ENCODE measurements at regions not wholly inside any gene's neighbourhood (a gene's known extent, or its start where the extent isn't known, plus 50 kb on each side); places are given as distances from the start of the nearest gene placed in this dataset.

DNA sequence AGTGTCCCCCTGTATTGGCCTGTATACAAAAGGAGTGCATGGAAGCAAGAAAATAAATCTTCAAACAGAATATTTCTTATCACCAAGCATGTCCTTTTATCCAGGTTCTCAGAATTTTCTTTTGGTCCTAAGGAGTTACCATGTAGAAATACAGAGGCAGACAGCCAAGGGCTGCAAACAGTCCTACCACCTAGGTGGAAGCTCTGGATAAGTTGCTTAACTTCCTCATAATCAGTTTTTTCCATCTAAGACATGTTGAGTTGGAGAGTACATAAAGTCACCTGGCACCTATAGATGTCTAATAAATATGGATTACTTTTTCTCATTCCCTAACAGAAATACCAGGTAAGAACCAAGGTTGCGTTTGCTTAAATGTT lies 57.0 kb upstream of the BLID start:
- DNase-seq (ENCODE audit: low spot score): no peak
- Mint-ChIP-seq H3K27ac (ENCODE audit: unreplicated experiment) (no peak overlapping the region), H3K4me3 (ENCODE audit: unreplicated experiment) (no peak overlapping the region), H3K36me3 (ENCODE audit: low read depth) (peaks cover 3% of the 10 kb centered on the region), H3K4me1 (ENCODE audit: low read depth) (peaks cover 62% of the 10 kb centered on the region), H3K27me3 (ENCODE audit: low read depth) (no peaks in the 10 kb centered on the region), H3K9me3 (ENCODE audit: low read depth) (no peaks in the 10 kb centered on the region)
- TF ChIP-seq, protein P1, sequence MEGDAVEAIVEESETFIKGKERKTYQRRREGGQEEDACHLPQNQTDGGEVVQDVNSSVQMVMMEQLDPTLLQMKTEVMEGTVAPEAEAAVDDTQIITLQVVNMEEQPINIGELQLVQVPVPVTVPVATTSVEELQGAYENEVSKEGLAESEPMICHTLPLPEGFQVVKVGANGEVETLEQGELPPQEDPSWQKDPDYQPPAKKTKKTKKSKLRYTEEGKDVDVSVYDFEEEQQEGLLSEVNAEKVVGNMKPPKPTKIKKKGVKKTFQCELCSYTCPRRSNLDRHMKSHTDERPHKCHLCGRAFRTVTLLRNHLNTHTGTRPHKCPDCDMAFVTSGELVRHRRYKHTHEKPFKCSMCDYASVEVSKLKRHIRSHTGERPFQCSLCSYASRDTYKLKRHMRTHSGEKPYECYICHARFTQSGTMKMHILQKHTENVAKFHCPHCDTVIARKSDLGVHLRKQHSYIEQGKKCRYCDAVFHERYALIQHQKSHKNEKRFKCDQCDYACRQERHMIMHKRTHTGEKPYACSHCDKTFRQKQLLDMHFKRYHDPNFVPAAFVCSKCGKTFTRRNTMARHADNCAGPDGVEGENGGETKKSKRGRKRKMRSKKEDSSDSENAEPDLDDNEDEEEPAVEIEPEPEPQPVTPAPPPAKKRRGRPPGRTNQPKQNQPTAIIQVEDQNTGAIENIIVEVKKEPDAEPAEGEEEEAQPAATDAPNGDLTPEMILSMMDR (IDR thresholded peaks at IDR 0.05): no peak

DNA sequence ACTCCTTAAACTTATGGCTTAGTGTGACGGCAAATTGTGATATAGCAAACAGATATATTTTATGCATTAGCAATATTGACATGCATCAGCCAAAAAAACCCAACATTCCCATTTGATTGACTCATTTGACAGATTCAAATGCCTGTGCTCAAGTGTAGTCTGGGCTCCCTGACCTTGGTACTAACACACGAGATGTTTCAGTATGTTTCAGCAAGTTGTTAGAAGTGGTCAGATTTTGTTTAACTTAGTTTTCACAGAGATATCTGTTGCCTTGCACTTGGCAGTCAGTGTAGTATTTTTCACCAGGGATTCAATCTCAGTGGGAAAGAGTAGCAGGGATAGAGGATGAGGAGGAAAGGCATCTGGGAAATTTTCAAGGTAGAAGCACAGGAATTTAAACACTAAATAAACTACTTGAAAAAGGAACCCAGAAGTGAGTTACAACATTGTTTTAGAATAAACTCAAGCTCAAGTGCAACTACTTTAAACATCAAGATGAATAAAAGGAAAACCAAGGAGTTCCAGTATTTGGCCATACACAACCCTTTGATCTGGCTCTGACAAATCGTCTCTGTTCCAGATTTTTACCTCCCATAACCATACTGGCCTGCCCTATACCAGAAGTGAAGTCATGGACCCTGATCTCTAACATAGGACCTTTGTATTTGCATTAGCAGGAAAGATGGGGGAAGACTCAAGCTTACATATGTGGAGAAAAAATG lies 56.5 kb upstream of the BLID start:
- peaks cover 3% of the 10 kb centered on the region for H3K36me3 Mint-ChIP-seq (ENCODE audit: low read depth)
- H3K4me3 Mint-ChIP-seq (ENCODE audit: unreplicated experiment): no peak overlapping the region
- H3K27me3 Mint-ChIP-seq (ENCODE audit: low read depth): no peaks in the 10 kb centered on the region
- DNase-seq (ENCODE audit: low spot score): no peak
- H3K9me3 Mint-ChIP-seq (ENCODE audit: low read depth): no peaks in the 10 kb centered on the region
- TF ChIP-seq, protein P1 (IDR thresholded peaks at IDR 0.05): no peak
- peaks cover 61% of the 10 kb centered on the region for H3K4me1 Mint-ChIP-seq (ENCODE audit: low read depth)
- peak overlapping the region; percentile 67 for H3K27ac Mint-ChIP-seq (ENCODE audit: unreplicated experiment)

DNA sequence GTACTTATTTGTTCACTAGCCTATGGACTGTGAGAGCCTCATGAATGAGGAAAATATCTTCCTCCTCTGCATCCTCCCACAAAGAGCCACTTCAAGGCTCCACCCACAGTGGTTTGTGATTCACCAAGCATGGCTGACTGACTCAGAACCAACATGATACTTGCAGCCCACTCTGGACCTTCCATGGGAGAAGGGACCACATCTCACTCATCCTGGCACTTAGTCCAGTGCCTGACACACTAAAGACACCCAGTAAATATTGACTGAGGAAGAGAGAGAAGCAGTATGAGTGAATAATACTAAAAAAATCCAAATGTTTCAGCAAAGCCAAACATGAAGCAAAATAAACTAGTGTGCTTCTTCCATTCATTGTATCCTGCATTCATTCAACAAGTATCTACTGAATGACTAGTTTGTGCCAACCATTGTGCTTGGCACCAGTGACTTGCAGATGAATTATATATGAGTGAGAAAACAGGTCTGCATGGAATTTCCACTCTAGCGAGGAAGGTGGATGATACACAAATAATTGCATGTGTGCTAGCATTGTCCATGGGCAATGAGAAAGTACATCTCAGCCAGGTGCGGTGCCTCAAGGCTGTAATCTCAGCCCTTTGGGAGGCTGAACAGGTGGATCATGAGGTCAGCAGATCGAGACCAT lies 54.9 kb upstream of the BLID start:
- Mint-ChIP-seq H3K4me3 (ENCODE audit: unreplicated experiment) (no peak overlapping the region), H3K27me3 (ENCODE audit: low read depth) (no peaks in the 10 kb centered on the region), H3K9me3 (ENCODE audit: low read depth) (no peaks in the 10 kb centered on the region), H3K36me3 (ENCODE audit: low read depth) (no peaks in the 10 kb centered on the region), H3K4me1 (ENCODE audit: low read depth) (peaks cover 59% of the 10 kb centered on the region), H3K27ac (ENCODE audit: unreplicated experiment) (peak overlapping the region; percentile 30)
- no peak for DNase-seq (ENCODE audit: low spot score)
- TF ChIP-seq, protein P1 (IDR thresholded peaks at IDR 0.05): no peak

DNA sequence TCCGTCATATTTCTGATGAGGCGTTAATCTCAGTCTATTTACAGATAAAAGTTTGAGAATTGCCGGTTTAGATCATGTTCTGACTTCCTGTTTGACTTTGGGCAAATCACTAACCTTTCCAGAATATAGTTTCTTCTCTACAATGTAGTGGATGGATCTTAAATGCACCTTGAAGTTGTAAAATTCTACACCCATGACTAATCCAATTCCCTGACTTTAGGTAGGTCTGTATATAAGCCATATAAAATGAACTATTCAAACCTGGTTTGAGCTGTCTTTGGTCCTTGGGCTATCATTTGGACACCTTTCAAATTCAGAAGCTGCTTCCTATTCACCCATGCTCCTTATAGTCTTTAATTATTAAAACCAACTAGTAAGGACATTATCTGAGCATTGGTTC lies 52.2 kb upstream of the BLID start:
- TF ChIP-seq, protein P1 (IDR thresholded peaks at IDR 0.05): no peak
- Mint-ChIP-seq H3K27ac (ENCODE audit: unreplicated experiment) (no peak overlapping the region), H3K27me3 (ENCODE audit: low read depth) (no peaks in the 10 kb centered on the region), H3K4me3 (ENCODE audit: unreplicated experiment) (no peak overlapping the region), H3K36me3 (ENCODE audit: low read depth) (no peaks in the 10 kb centered on the region), H3K9me3 (ENCODE audit: low read depth) (no peaks in the 10 kb centered on the region), H3K4me1 (ENCODE audit: low read depth) (peaks cover 59% of the 10 kb centered on the region)
- DNase-seq (ENCODE audit: low spot score): no peak

DNA sequence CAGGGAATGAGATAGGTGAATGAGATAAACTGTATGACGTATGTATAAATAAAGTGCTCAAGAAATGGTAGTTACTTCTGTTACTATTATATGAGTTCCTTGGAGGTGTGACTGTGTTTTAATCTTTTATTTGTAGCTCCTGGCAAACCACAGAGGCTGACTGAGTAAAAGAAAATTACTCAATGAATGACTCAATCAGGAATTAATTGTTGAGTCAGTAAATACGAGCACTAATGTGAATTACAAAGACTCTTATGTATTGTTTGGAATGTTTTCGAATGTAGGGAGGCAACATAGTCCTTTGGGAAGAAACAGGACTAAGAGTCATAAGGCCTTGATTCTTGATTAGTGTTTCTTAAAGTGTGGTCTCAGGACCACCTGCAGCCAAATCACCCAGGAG lies 51.1 kb upstream of the BLID start:
- Mint-ChIP-seq H3K36me3 (ENCODE audit: low read depth) (no peaks in the 10 kb centered on the region), H3K4me3 (ENCODE audit: unreplicated experiment) (no peak overlapping the region), H3K27ac (ENCODE audit: unreplicated experiment) (no peak overlapping the region), H3K27me3 (ENCODE audit: low read depth) (no peaks in the 10 kb centered on the region), H3K9me3 (ENCODE audit: low read depth) (no peaks in the 10 kb centered on the region), H3K4me1 (ENCODE audit: low read depth) (peaks cover 60% of the 10 kb centered on the region)
- TF ChIP-seq, protein P1 (IDR thresholded peaks at IDR 0.05): no peak
- DNase-seq (ENCODE audit: low spot score): no peak

Data from chondrocyte (in vitro differentiated cells).